ENCODE measurements at regions not wholly inside any gene's neighbourhood (a gene's known extent, or its start where the extent isn't known, plus 50 kb on each side); places are given as distances from the start of the nearest gene placed in this dataset.

- intact Hi-C loops (cut with micrococcal nuclease) (no loop called here), dilution Hi-C loops (cut with MboI; ENCODE audit: extremely low pct_ligation_motif_present, low sequenced_read_pairs) (no loop called here)
- Histone ChIP-seq H3K27me3 (ENCODE audit: control insufficient read depth in 2 of 2, insufficient read depth in 2 of 2, low read length in 2 of 2) (peaks cover 10 to 15% of the 10 kb centered on the region in 2 experiments), H3K9me1 (replicated peaks; ENCODE audit: control insufficient read depth, extremely low read depth, insufficient read depth, low read length) (no peaks in the 10 kb centered on the region), H3K79me2 (ENCODE audit: control insufficient read depth, insufficient read depth, low read length) (no peaks in the 10 kb centered on the region), H3K4me3 (replicated peaks in 1 of 3; ENCODE audit: insufficient read depth in 1 of 3, low read depth in 1 of 3, low read length in 3 of 3) (no peak overlapping the region), H3K27ac (ENCODE audit: insufficient read depth, low read depth, low read length) (no peak overlapping the region), H3K4me2 (ENCODE audit: insufficient read depth, low read length) (no peak overlapping the region), H3K9me3 (replicated peaks; ENCODE audit: control insufficient read depth, insufficient read depth, low read length) (no peaks in the 10 kb centered on the region), H2AFZ (ENCODE audit: low read depth, low read length) (no peak overlapping the region), H3K9ac (replicated peaks; ENCODE audit: extremely low read depth, insufficient read depth, low read length) (no peak overlapping the region), H3K4me1 (ENCODE audit: control insufficient read depth, extremely low read depth, insufficient read depth, low read length) (no peaks in the 10 kb centered on the region), H4K20me1 (replicated peaks; ENCODE audit: control insufficient read depth, extremely low read depth, insufficient read depth, low read length) (no peaks in the 10 kb centered on the region), H3K36me3 (ENCODE audit: control insufficient read depth in 2 of 2, extremely low read depth in 1 of 2, insufficient read depth in 2 of 2, low read length in 2 of 2) (no peaks in the 10 kb centered on the region)
- FAIRE-seq (no peak), DNase-seq (ENCODE audit: low read depth, low spot score) (no peak)
- POLR2A ChIA-PET = no interaction called here
- CTCF ChIA-PET = no interaction called here
- TF ChIP-seq GATA2 (IDR thresholded peaks at IDR 0.05; ENCODE audit: insufficient read depth, insufficient read length, low read depth, low read length) = no peak
- no peak for TF ChIP-seq MYC (IDR thresholded peaks at IDR 0.05; ENCODE audit: low read depth, low read length)
- TF ChIP-seq POLR2A (IDR thresholded peaks at IDR 0.05; ENCODE audit: low read depth, low read length) = no peak
- no peak for TF ChIP-seq POLR2AphosphoS5 (IDR thresholded peaks at IDR 0.05; ENCODE audit: insufficient read depth, low read depth, low read length)
- TF ChIP-seq CTCF (IDR thresholded peaks at IDR 0.05; ENCODE audit: extremely low read depth in 1 of 2, insufficient read depth in 1 of 2, low read depth in 1 of 2, low read length in 2 of 2) = no peak
- TF ChIP-seq, protein P1, sequence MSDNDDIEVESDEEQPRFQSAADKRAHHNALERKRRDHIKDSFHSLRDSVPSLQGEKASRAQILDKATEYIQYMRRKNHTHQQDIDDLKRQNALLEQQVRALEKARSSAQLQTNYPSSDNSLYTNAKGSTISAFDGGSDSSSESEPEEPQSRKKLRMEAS (IDR thresholded peaks at IDR 0.05; ENCODE audit: insufficient read depth, insufficient read length) = no peak
- no peak for TF ChIP-seq EZH2 (IDR thresholded peaks at IDR 0.05; ENCODE audit: borderline replicate concordance, low read depth, low read length, severe bottlenecking)
- no peak for TF ChIP-seq JUN (IDR thresholded peaks at IDR 0.05; ENCODE audit: borderline replicate concordance, insufficient read depth, insufficient read length, low read depth)
- no peak for TF ChIP-seq FOS (IDR thresholded peaks at IDR 0.05; ENCODE audit: borderline replicate concordance, insufficient read depth, low read length)
- no TSS peak for BruUV-seq (replicated peaks)
Observed at GRCh38 chr4:1462009-1462767, 55.9 kb upstream of the NKX1-1 start.

All from endothelial cell of umbilical vein (primary cell).